IMR-90 (cell line): ENCODE measurements at regions not wholly inside any gene's neighbourhood (a gene's known extent, or its start where the extent isn't known, plus 50 kb on each side); places are given as distances from the start of the nearest gene placed in this dataset.

Source experiments
- ATAC-seq: fragments of 200-7000 bp; cut with Tn5 transposase; 2 replicates; pipeline ENCODE4 v1.9.1; 2020; ENCODE audit warnings: low read depth, mild to moderate bottlenecking, moderate library complexity
- BruUV-seq: library from RNA; stranded (reverse); fragments of 400-500 nt; replicated peaks from 2 replicates; lab custom pipeline; 2021; lab: Mats Ljungman, UMichigan
- CTCF ChIA-PET: fragments of 300-600 bp; formaldehyde crosslinking; extraction: SDS; loops from one replicate; lab custom pipeline; 2021; ENCODE audit warnings: antibody characterized with exemption; lab: Yijun Ruan, JAX
- POLR2A ChIA-PET: fragments of 300-600 bp; sonication (Branson Sonifier 250); formaldehyde crosslinking; loops from one replicate; lab custom pipeline; 2022; ENCODE audit warnings: antibody characterized with exemption; ENCODE audit not compliant: unreplicated experiment; lab: Charles Lee
- DNase-seq: peaks from one replicate; pipeline ENCODE4 v3.0.0; 2013
- H2AFZ ChIP-seq: replicated peaks from 2 replicates; pipeline ENCODE3; 2013; ENCODE audit warnings: low read length, mild to moderate bottlenecking; ENCODE audit not compliant: poor library complexity
- H2AK5ac ChIP-seq: 2 replicates; pipeline ENCODE4 v1.6.1; 2013; ENCODE audit warnings: low read depth, low read length, inconsistent platforms
- H2AK9ac ChIP-seq: replicated peaks from 2 replicates; pipeline ENCODE3; 2013; ENCODE audit warnings: mild to moderate bottlenecking, low read depth, low read length, moderate library complexity; ENCODE audit not compliant: poor library complexity
- H2BK120ac ChIP-seq: 2 replicates; pipeline ENCODE4 v1.6.1; 2013; ENCODE audit warnings: low read depth, low read length, inconsistent platforms
- H2BK15ac ChIP-seq: 3 replicates; pipeline ENCODE4 v1.6.1; 2013; ENCODE audit warnings: low read depth, low read length, inconsistent platforms
- H2BK20ac ChIP-seq: 2 replicates; pipeline ENCODE4 v1.6.1; 2013; ENCODE audit warnings: low read depth, mild to moderate bottlenecking, inconsistent platforms, low read length, moderate library complexity
- H2BK5ac ChIP-seq: 2 replicates; pipeline ENCODE4 v1.6.1; 2013; ENCODE audit warnings: mild to moderate bottlenecking, low read depth, low read length, inconsistent platforms; ENCODE audit not compliant: poor library complexity, severe bottlenecking
- H3K14ac ChIP-seq: replicated peaks from 2 replicates; pipeline ENCODE4 v1.6.1; 2013; ENCODE audit warnings: low read depth, low read length, inconsistent platforms
- H3K18ac ChIP-seq: 2 replicates; pipeline ENCODE4 v1.6.1; 2013; ENCODE audit warnings: low read depth, low read length, control low read depth
- H3K23ac ChIP-seq: 2 replicates; pipeline ENCODE4 v1.6.1; 2013; ENCODE audit warnings: low read depth, low read length, inconsistent platforms
- H3K27ac ChIP-seq: 2 replicates; pipeline ENCODE4 v1.5.1; 2013; ENCODE audit warnings: mild to moderate bottlenecking, control low read depth, low read length; ENCODE audit not compliant: insufficient read depth
- H3K27me3 ChIP-seq: 2 replicates; pipeline ENCODE4 v1.6.1; 2013; ENCODE audit warnings: low read length; ENCODE audit not compliant: control insufficient read depth, insufficient read depth
- H3K36me3 ChIP-seq: 2 replicates; pipeline ENCODE4 v1.6.1; 2013; ENCODE audit warnings: low read length, mixed read lengths; ENCODE audit not compliant: control insufficient read depth, insufficient read depth
- H3K4ac ChIP-seq: 2 replicates; pipeline ENCODE4 v1.6.1; 2013; ENCODE audit warnings: low read depth, low read length, inconsistent platforms
- H3K4me1 ChIP-seq: 2 replicates; pipeline ENCODE4 v1.6.1; 2013; ENCODE audit warnings: low read length, mixed read lengths; ENCODE audit not compliant: control insufficient read depth, insufficient read depth
- H3K4me2 ChIP-seq: 2 replicates; pipeline ENCODE4 v1.6.1; 2013; ENCODE audit warnings: low read depth, mild to moderate bottlenecking, control low read depth, low read length, moderate library complexity
- H3K4me3 ChIP-seq: 2 replicates; pipeline ENCODE4 v1.5.1; 2013; ENCODE audit warnings: low read depth, mild to moderate bottlenecking, control low read depth, low read length, moderate library complexity; ENCODE audit not compliant: insufficient read depth
- H3K56ac ChIP-seq: 2 replicates; pipeline ENCODE4 v1.6.1; 2013; ENCODE audit warnings: low read length, inconsistent platforms; ENCODE audit not compliant: insufficient read depth; ENCODE audit errors: extremely low read depth
- H3K79me1 ChIP-seq, 2 experiments: 2 replicates each; pipeline ENCODE4 v1.6.1; 2013; ENCODE audit warnings: low read length in 2 of 2, inconsistent platforms in 1 of 2, low read depth in 1 of 2
- H3K9ac ChIP-seq: 2 replicates; pipeline ENCODE4 v1.6.1; 2013; ENCODE audit warnings: low read depth, low read length, control low read depth
- H3K9me1 ChIP-seq: 2 replicates; pipeline ENCODE4 v1.6.1; 2013; ENCODE audit warnings: low read length, inconsistent platforms; ENCODE audit not compliant: insufficient read depth
- H3K9me3 ChIP-seq: 2 replicates; pipeline ENCODE4 v1.6.1; 2013; ENCODE audit warnings: low read length; ENCODE audit not compliant: control insufficient read depth, insufficient read depth
- H4K20me1 ChIP-seq: 2 replicates; pipeline ENCODE4 v1.6.1; 2013; ENCODE audit warnings: low read length, inconsistent platforms; ENCODE audit not compliant: insufficient read depth
- H4K5ac ChIP-seq: 2 replicates; pipeline ENCODE4 v1.6.1; 2013; ENCODE audit warnings: mild to moderate bottlenecking, low read depth, low read length, control low read depth
- H4K8ac ChIP-seq, 2 experiments: 2 replicates each; pipeline ENCODE4 v1.6.1; 2013; ENCODE audit warnings: low read depth in 2 of 2, low read length in 2 of 2, control low read depth in 1 of 2, inconsistent platforms in 1 of 2
- H4K91ac ChIP-seq: 2 replicates; pipeline ENCODE4 v1.6.1; 2013; ENCODE audit warnings: low read depth, low read length, inconsistent platforms; ENCODE audit not compliant: insufficient read depth
- MAZ ChIP-seq: IDR thresholded peaks from 2 replicates; pipeline ENCODE4 v1.6.1; 2012; ENCODE audit warnings: low read depth, mild to moderate bottlenecking, low read length, improper control_type of control experiment, moderate library complexity, borderline replicate concordance
- WGBS, 2 experiments: methylation state at CpG; one replicate each; pipeline versions ENCODE4 v1.1.5 to v1.1.7; 2013; ENCODE audit warnings: missing lambda C conversion rate in 2 of 2; ENCODE audit not compliant: insufficient read length in 1 of 2; ENCODE audit errors: extremely low coverage in 2 of 2; 5-methylcytosine and 5-hydroxymethylcytosine counted together
- dilution Hi-C: fragments of 300-500 bp; cut with HindIII; formaldehyde crosslinking; loops from one replicate; pipeline ENCODE4 v1.14.3; 2018; ENCODE audit warnings: low sequenced_read_pairs; ENCODE audit not compliant: unreplicated experiment
- in situ Hi-C: fragments of 300-500 bp; cut with MboI; formaldehyde crosslinking; loops from 3 replicates; pipeline ENCODE4 v1.14.3; 2019; ENCODE audit warnings: low sequenced_read_pairs, inconsistent platforms, mixed read lengths
- intact Hi-C: fragments of 100-400 bp; cut with micrococcal nuclease; formaldehyde crosslinking; loops from 2 replicates; pipeline ENCODE4 v1.10.0; 2022

DNA sequence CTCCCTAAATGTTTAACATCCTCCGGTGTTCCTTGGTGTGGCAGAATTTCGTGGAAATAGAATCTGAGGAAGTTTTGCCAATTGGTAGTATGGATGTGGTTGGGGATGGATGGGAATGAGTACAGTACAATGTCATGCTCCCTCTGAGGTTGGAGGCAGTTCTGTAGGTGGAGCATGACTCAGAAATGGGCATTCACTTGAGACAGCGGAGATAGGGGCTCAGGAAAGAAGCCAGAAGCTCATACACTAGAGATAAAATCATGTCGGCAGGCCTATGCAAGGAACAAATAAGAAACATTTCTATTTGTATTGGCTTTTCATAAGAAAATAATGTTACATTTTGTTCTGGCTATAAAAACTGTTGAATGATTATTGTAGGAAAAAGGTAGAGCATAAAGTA, 196.0 kb downstream of the URB2 start:
- H3K14ac ChIP-seq: no peak overlapping the region
- TF ChIP-seq MAZ: no peak
- POLR2A ChIA-PET: no interaction called here
- no CpG with 5 or more reads among the region's 4 CpGs for WGBS, 2 experiments
- intact Hi-C loops (no loop called here), dilution Hi-C loops (no loop called here), in situ Hi-C loops (no loop called here)
- no peak overlapping the region for H2AFZ ChIP-seq
- H4K20me1 ChIP-seq: no peaks in the 10 kb centered on the region
- H3K18ac ChIP-seq: no peak overlapping the region
- H3K56ac ChIP-seq: no peak overlapping the region
- H2BK15ac ChIP-seq: no peak overlapping the region
- CTCF ChIA-PET: no interaction called here
- no peak overlapping the region for H3K9ac ChIP-seq
- no peak overlapping the region for H4K5ac ChIP-seq
- no peaks in the 10 kb centered on the region for H3K27me3 ChIP-seq
- no peak overlapping the region for H2BK120ac ChIP-seq
- H2BK20ac ChIP-seq: no peak overlapping the region
- H3K4me1 ChIP-seq: no peaks in the 10 kb centered on the region
- H2AK9ac ChIP-seq: no peak overlapping the region
- no peak overlapping the region for H2BK5ac ChIP-seq
- DNase-seq (no peak), ATAC-seq (no peak)
- H4K8ac ChIP-seq: no peak overlapping the region
- no peak overlapping the region for H3K4me2 ChIP-seq
- H3K9me1 ChIP-seq: no peaks in the 10 kb centered on the region
- no TSS peak for BruUV-seq
- H4K91ac ChIP-seq: no peak overlapping the region
- H3K79me1 ChIP-seq: no peaks in the 10 kb centered on the region
- H3K27ac ChIP-seq: no peak overlapping the region
- H3K23ac ChIP-seq: no peak overlapping the region
- H3K36me3 ChIP-seq: no peaks in the 10 kb centered on the region
- no peak overlapping the region for H3K4ac ChIP-seq
- no peak overlapping the region for H2AK5ac ChIP-seq
- no peaks in the 10 kb centered on the region for H3K9me3 ChIP-seq
- H3K4me3 ChIP-seq: no peak overlapping the region
